ENCODE measurements at regions not wholly inside any gene's neighbourhood (a gene's known extent, or its start where the extent isn't known, plus 50 kb on each side); places are given as distances from the start of the nearest gene placed in this dataset.

DNA sequence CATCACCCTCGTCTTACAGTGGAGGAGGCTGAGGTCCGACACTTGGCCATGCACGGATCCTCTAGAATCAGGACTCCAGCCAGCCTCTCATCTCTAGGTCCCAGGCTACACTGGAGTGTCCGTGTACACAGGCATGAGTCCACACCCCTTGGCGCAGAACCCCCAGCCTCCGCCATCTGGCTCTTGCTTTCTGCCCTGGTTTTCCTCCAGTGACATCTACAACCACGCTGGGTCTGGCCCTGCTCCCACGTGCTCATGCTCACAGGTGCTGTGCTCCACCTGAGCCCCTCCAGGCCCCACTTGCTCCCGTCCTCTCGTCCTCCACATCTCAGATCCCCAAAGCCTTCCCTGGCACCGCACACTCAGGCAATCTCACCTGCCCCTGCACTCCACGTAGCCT, 260.8 kb downstream of the ENGASE start:
- DNase-seq = no peak
- Histone ChIP-seq H3K9me3 (no peaks in the 10 kb centered on the region), H3K4me1 (no peaks in the 10 kb centered on the region), H3K27ac (no peak overlapping the region), H3K4me3 (no peak overlapping the region), H3K27me3 (peaks cover 0 to 73% (median 8%) of the 10 kb centered on the region in 3 donors), H3K36me3 (no peaks in the 10 kb centered on the region)
- intact Hi-C loops (cut with DNase I; ENCODE audit: low total_unique reads) = no loop called here
- WGBS, 5 donors = 67 to 71% (median 69%) methylated on average over 12 of the region's 12 CpGs
- TF ChIP-seq POLR2A (IDR thresholded peaks at IDR 0.05) (no peak), EP300 (IDR thresholded peaks at IDR 0.05) (no peak), POLR2AphosphoS5 (IDR thresholded peaks at IDR 0.05) (no peak)
- TF ChIP-seq, protein P1, sequence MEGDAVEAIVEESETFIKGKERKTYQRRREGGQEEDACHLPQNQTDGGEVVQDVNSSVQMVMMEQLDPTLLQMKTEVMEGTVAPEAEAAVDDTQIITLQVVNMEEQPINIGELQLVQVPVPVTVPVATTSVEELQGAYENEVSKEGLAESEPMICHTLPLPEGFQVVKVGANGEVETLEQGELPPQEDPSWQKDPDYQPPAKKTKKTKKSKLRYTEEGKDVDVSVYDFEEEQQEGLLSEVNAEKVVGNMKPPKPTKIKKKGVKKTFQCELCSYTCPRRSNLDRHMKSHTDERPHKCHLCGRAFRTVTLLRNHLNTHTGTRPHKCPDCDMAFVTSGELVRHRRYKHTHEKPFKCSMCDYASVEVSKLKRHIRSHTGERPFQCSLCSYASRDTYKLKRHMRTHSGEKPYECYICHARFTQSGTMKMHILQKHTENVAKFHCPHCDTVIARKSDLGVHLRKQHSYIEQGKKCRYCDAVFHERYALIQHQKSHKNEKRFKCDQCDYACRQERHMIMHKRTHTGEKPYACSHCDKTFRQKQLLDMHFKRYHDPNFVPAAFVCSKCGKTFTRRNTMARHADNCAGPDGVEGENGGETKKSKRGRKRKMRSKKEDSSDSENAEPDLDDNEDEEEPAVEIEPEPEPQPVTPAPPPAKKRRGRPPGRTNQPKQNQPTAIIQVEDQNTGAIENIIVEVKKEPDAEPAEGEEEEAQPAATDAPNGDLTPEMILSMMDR (IDR thresholded peaks at IDR 0.05) = no peak

DNA sequence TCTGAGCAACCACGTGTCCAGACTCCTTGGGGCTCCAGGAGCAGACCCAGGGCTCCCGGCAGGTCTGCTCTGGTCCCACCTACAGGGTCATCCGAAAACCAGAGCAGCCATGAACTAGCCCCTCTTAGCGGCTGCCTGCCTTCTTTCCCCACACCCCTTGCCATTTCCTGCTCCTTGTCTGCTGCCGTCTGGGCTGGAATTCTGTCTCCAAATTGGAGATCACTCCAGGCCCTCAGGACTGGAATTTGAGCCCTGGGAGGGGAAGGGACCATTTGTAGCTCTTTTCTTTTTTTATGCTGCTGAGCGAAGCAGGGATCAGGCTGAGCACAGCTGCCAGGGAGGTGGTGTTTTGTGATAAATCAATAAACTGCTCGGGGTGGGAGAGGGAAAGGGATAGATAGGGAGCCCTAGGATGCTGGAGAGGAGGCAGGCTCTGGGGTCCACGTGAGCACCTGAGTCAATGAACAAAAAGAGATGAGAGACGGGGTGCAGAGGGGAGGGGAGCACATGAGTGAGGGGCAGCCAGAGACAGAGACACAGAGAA, 257.5 kb downstream of the ENGASE start:
- intact Hi-C loops (cut with DNase I; ENCODE audit: low total_unique reads) = no loop called here
- Histone ChIP-seq H3K4me3 (no peak overlapping the region), H3K9me3 (no peaks in the 10 kb centered on the region), H3K4me1 (no peaks in the 10 kb centered on the region), H3K36me3 (no peaks in the 10 kb centered on the region), H3K27me3 (peaks cover 0 to 85% (median 20%) of the 10 kb centered on the region in 3 donors), H3K27ac (no peak overlapping the region)
- no peak for DNase-seq
- 31 to 46% (median 40%) methylated on average over 9 of the region's 9 CpGs for WGBS, 5 donors
- TF ChIP-seq POLR2AphosphoS5 (IDR thresholded peaks at IDR 0.05) (no peak), EP300 (IDR thresholded peaks at IDR 0.05) (no peak), POLR2A (IDR thresholded peaks at IDR 0.05) (no peak)
- TF ChIP-seq, protein P1 (IDR thresholded peaks at IDR 0.05) = no peak

DNA sequence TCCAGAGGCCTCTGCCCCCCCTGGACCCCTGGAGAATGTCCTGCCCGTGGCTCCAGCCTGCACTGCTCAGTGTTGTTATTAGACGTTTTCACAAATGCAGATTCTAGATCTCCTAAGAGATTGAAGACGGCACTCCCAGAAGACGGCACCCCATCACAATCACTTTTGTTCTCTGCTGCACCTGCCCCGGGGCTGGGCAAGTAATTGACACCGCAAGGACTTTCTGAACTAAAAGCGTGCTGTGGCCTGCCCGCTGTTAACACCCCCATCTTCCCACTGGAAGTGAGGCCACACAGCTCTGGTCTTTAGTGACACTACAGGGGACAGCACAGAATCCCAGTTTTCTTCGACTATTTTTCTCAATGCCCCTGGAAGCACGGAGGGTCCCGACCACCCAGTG, 256.9 kb downstream of the ENGASE start:
- H3K4me1 ChIP-seq = no peaks in the 10 kb centered on the region
- H3K36me3 ChIP-seq = no peaks in the 10 kb centered on the region
- intact Hi-C loops (cut with DNase I; ENCODE audit: low total_unique reads) = no loop called here
- no peak overlapping the region for H3K27ac ChIP-seq
- TF ChIP-seq EP300 (IDR thresholded peaks at IDR 0.05) = no peak
- no peak for TF ChIP-seq POLR2A (IDR thresholded peaks at IDR 0.05)
- TF ChIP-seq, protein P1 (IDR thresholded peaks at IDR 0.05) = no peak
- TF ChIP-seq POLR2AphosphoS5 (IDR thresholded peaks at IDR 0.05) = no peak
- WGBS, 5 donors = 51 to 76% (median 68%) methylated on average over 11 of the region's 11 CpGs
- no peak for DNase-seq
- H3K9me3 ChIP-seq = no peaks in the 10 kb centered on the region
- H3K4me3 ChIP-seq = no peak overlapping the region
- H3K27me3 ChIP-seq = peaks cover 0 to 88% (median 23%) of the 10 kb centered on the region in 3 donors

DNA sequence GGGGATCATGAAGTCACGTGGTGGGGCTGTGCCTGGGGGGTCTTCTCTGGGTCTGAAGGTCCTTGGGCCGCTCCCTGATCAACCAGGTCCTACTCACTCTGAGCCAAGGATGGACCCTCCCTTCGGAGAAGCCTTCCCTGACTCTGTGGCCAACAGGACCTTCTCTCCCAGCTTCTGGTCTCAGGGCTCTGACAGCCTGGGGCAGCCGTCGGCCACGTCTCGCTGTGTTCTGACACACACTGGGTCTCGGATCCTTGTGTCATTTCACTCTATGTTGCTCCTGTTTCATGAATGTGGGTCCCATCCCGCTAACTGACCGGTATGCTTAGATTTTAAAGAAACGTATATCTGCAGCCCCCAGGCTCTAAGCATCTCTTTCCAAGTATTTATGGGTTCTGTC, 256.1 kb downstream of the ENGASE start:
- Histone ChIP-seq H3K36me3 (no peaks in the 10 kb centered on the region), H3K27ac (no peak overlapping the region), H3K4me3 (no peak overlapping the region), H3K4me1 (no peaks in the 10 kb centered on the region), H3K27me3 (peaks cover 0 to 93% (median 26%) of the 10 kb centered on the region in 3 donors), H3K9me3 (no peaks in the 10 kb centered on the region)
- 65 to 81% (median 73%) methylated on average over 11 of the region's 11 CpGs for WGBS, 5 donors
- DNase-seq = no peak
- TF ChIP-seq, protein P1 (IDR thresholded peaks at IDR 0.05) = no peak
- TF ChIP-seq POLR2A (IDR thresholded peaks at IDR 0.05) = no peak
- TF ChIP-seq POLR2AphosphoS5 (IDR thresholded peaks at IDR 0.05) = no peak
- no peak for TF ChIP-seq EP300 (IDR thresholded peaks at IDR 0.05)
- intact Hi-C loops (cut with DNase I; ENCODE audit: low total_unique reads) = no loop called here
